Neural cell (in vitro differentiated cells): ENCODE measurements at regions not wholly inside any gene's neighbourhood (a gene's known extent, or its start where the extent isn't known, plus 50 kb on each side); places are given as distances from the start of the nearest gene placed in this dataset.

Experiments used
- CTCF ChIP-seq: fragments of 450-650 bp; IDR thresholded peaks from 2 replicates; pipeline ENCODE4 v1.5.1; 2014; ENCODE audit warnings: antibody characterized with exemption, mild to moderate bottlenecking, moderate library complexity; ENCODE audit not compliant: poor library complexity, severe bottlenecking
- POLR2AphosphoS5 ChIP-seq: IDR thresholded peaks from 2 replicates; pipeline ENCODE4 v1.6.1; 2012
- RAD21 ChIP-seq: fragments of 450-650 bp; conservative IDR thresholded peaks from 2 replicates; pipeline ENCODE4 v1.6.1; 2014; ENCODE audit warnings: antibody characterized with exemption, mild to moderate bottlenecking, moderate library complexity
- TAF1 ChIP-seq: IDR thresholded peaks from 2 replicates; pipeline ENCODE4 v1.6.1; 2012; ENCODE audit warnings: low read depth

- TF ChIP-seq RAD21, result no peak
- TF ChIP-seq CTCF, result no peak
- TF ChIP-seq TAF1, result no peak
- no peak for TF ChIP-seq POLR2AphosphoS5
Observed at GRCh38 chr5:82692826-82693225, 384.4 kb downstream of the TMEM167A start.
